ENCODE measurements at regions not wholly inside any gene's neighbourhood (a gene's known extent, or its start where the extent isn't known, plus 50 kb on each side); places are given as distances from the start of the nearest gene placed in this dataset.
"Not testable (repeated sequence)": the region's sequence is repeated elsewhere in the genome, so short reads cannot be mapped to it uniquely, and the experiment has no call there.

- Histone ChIP-seq H3K9me3 (ENCODE audit: low read depth, low read length, poor library complexity, severe bottlenecking) (no peaks in the 10 kb centered on the region), H3K36me3 (ENCODE audit: insufficient read depth, low read length, poor library complexity, severe bottlenecking) (no peaks in the 10 kb centered on the region), H3K27me3 (replicated peaks; ENCODE audit: insufficient read depth, low read depth, low read length, poor library complexity) (peaks cover 34% of the 10 kb centered on the region), H3K4me1 (ENCODE audit: insufficient read depth, low read length, poor library complexity, severe bottlenecking) (no peaks in the 10 kb centered on the region), H3K27ac (ENCODE audit: low read depth, low read length, poor library complexity, severe bottlenecking) (no peak overlapping the region), H3K4me3 (ENCODE audit: low read depth, low read length, poor library complexity, severe bottlenecking) (no peak overlapping the region)
- no peak for DNase-seq (ENCODE audit: low spot score)
- ChIA-PET CTCF (no interaction called here), POLR2A (ENCODE audit: low non-redundant PET) (no interaction called here)
- no TSS peak for BruUV-seq (replicated peaks)
- intact Hi-C loops (cut with micrococcal nuclease; ENCODE audit: unreplicated experiment), result no loop called here
- no peak for TF ChIP-seq CTCF (conservative IDR thresholded peaks at IDR 0.05; ENCODE audit: low read depth, low read length)
- no peak for TF ChIP-seq EZH2 (IDR thresholded peaks at IDR 0.05; ENCODE audit: borderline replicate concordance, low read depth, low read length, poor library complexity, severe bottlenecking)
These were observed 83.1 kb upstream of the CHCHD3 start for GRCh38 chr7:133165001-133165400.

- no peak for TF ChIP-seq EZH2 (IDR thresholded peaks at IDR 0.05; ENCODE audit: borderline replicate concordance, low read depth, low read length, poor library complexity, severe bottlenecking)
- no peak for TF ChIP-seq CTCF (conservative IDR thresholded peaks at IDR 0.05; ENCODE audit: low read depth, low read length)
- Histone ChIP-seq H3K27me3 (replicated peaks; ENCODE audit: insufficient read depth, low read depth, low read length, poor library complexity) (peaks cover 33% of the 10 kb centered on the region), H3K27ac (ENCODE audit: low read depth, low read length, poor library complexity, severe bottlenecking) (no peak overlapping the region), H3K4me1 (ENCODE audit: insufficient read depth, low read length, poor library complexity, severe bottlenecking) (no peaks in the 10 kb centered on the region), H3K36me3 (ENCODE audit: insufficient read depth, low read length, poor library complexity, severe bottlenecking) (no peaks in the 10 kb centered on the region), H3K9me3 (ENCODE audit: low read depth, low read length, poor library complexity, severe bottlenecking) (no peaks in the 10 kb centered on the region), H3K4me3 (ENCODE audit: low read depth, low read length, poor library complexity, severe bottlenecking) (no peak overlapping the region)
- no TSS peak for BruUV-seq (replicated peaks)
- ChIA-PET CTCF (no interaction called here), POLR2A (ENCODE audit: low non-redundant PET) (no interaction called here)
- intact Hi-C loops (cut with micrococcal nuclease; ENCODE audit: unreplicated experiment), result no loop called here
- no peak for DNase-seq (ENCODE audit: low spot score)
These were observed 83.6 kb upstream of the CHCHD3 start for GRCh38 chr7:133165529-133165928.

- Histone ChIP-seq H3K27ac (ENCODE audit: low read depth, low read length, poor library complexity, severe bottlenecking) (no peak overlapping the region), H3K9me3 (ENCODE audit: low read depth, low read length, poor library complexity, severe bottlenecking) (no peaks in the 10 kb centered on the region), H3K4me1 (ENCODE audit: insufficient read depth, low read length, poor library complexity, severe bottlenecking) (no peaks in the 10 kb centered on the region), H3K27me3 (replicated peaks; ENCODE audit: insufficient read depth, low read depth, low read length, poor library complexity) (peaks cover 39% of the 10 kb centered on the region), H3K4me3 (ENCODE audit: low read depth, low read length, poor library complexity, severe bottlenecking) (no peak overlapping the region), H3K36me3 (ENCODE audit: insufficient read depth, low read length, poor library complexity, severe bottlenecking) (no peaks in the 10 kb centered on the region)
- CTCF ChIA-PET, result no interaction called here
- TF ChIP-seq CTCF (conservative IDR thresholded peaks at IDR 0.05; ENCODE audit: low read depth, low read length) (no peak), EZH2 (IDR thresholded peaks at IDR 0.05; ENCODE audit: borderline replicate concordance, low read depth, low read length, poor library complexity, severe bottlenecking) (no peak)
- no peak for DNase-seq (ENCODE audit: low spot score)
- no TSS peak for BruUV-seq (replicated peaks)
- intact Hi-C loops (cut with micrococcal nuclease; ENCODE audit: unreplicated experiment), result no loop called here
- POLR2A ChIA-PET (ENCODE audit: low non-redundant PET), result no interaction called here
These were observed 85.4 kb upstream of the CHCHD3 start for GRCh38 chr7:133167300-133167699.

- CTCF ChIA-PET; H3K4me1 ChIP-seq (ENCODE audit: insufficient read depth, low read length, poor library complexity, severe bottlenecking); DNase-seq (ENCODE audit: low spot score); BruUV-seq (replicated peaks); H3K4me3 ChIP-seq (ENCODE audit: low read depth, low read length, poor library complexity, severe bottlenecking); H3K9me3 ChIP-seq (ENCODE audit: low read depth, low read length, poor library complexity, severe bottlenecking); H3K36me3 ChIP-seq (ENCODE audit: insufficient read depth, low read length, poor library complexity, severe bottlenecking); H3K27ac ChIP-seq (ENCODE audit: low read depth, low read length, poor library complexity, severe bottlenecking); POLR2A ChIA-PET (ENCODE audit: low non-redundant PET); intact Hi-C loops (cut with micrococcal nuclease; ENCODE audit: unreplicated experiment): not testable (repeated sequence)
- H3K27me3 ChIP-seq (replicated peaks; ENCODE audit: insufficient read depth, low read depth, low read length, poor library complexity), result peaks cover 48% of the 10 kb centered on the region
These were observed 83.6 kb upstream of the EXOC4 start for GRCh38 chr7:133169167-133169822.

- H3K4me3 ChIP-seq (ENCODE audit: low read depth, low read length, poor library complexity, severe bottlenecking); CTCF ChIA-PET; H3K4me1 ChIP-seq (ENCODE audit: insufficient read depth, low read length, poor library complexity, severe bottlenecking); H3K36me3 ChIP-seq (ENCODE audit: insufficient read depth, low read length, poor library complexity, severe bottlenecking); DNase-seq (ENCODE audit: low spot score); POLR2A ChIA-PET (ENCODE audit: low non-redundant PET); H3K27ac ChIP-seq (ENCODE audit: low read depth, low read length, poor library complexity, severe bottlenecking); intact Hi-C loops (cut with micrococcal nuclease; ENCODE audit: unreplicated experiment); H3K9me3 ChIP-seq (ENCODE audit: low read depth, low read length, poor library complexity, severe bottlenecking); BruUV-seq (replicated peaks): not testable (repeated sequence)
- peaks cover 12% of the 10 kb centered on the region for H3K27me3 ChIP-seq (replicated peaks; ENCODE audit: insufficient read depth, low read depth, low read length, poor library complexity)
These were observed 75.4 kb upstream of the EXOC4 start for GRCh38 chr7:133177476-133177875.

Data from A673 (cell line).